Fibroblast of lung (primary cell): ENCODE measurements at regions not wholly inside any gene's neighbourhood (a gene's known extent, or its start where the extent isn't known, plus 50 kb on each side); places are given as distances from the start of the nearest gene placed in this dataset.
"Not testable (repeated sequence)": the region's sequence is repeated elsewhere in the genome, so short reads cannot be mapped to it uniquely, and the experiment has no call there.

Source experiments
- DNase-seq, 2 donors: peaks; one replicate each; pipeline versions ENCODE4 v3.0.0 to v3.0.0-alpha.2; 2010; ENCODE audit warnings: low read depth in 2 of 2
- H2AFZ ChIP-seq: 2 replicates; pipeline ENCODE4 v1.5.1; 2012; ENCODE audit warnings: low read length, control low read depth, inconsistent platforms
- H3K27ac ChIP-seq: 2 replicates; pipeline ENCODE4 v1.5.1; 2011; ENCODE audit warnings: low read length, control low read depth; ENCODE audit not compliant: insufficient read depth
- H3K27me3 ChIP-seq: 2 replicates; pipeline ENCODE4 v1.5.1; 2011; ENCODE audit warnings: mild to moderate bottlenecking, low read length; ENCODE audit not compliant: control insufficient read depth, insufficient read depth
- H3K36me3 ChIP-seq: 2 replicates; pipeline ENCODE4 v1.5.1; 2011; ENCODE audit warnings: low read length; ENCODE audit not compliant: control insufficient read depth, insufficient read depth
- H3K4me1 ChIP-seq: 2 replicates; pipeline ENCODE4 v1.5.1; 2011; ENCODE audit warnings: low read length; ENCODE audit not compliant: control insufficient read depth, insufficient read depth; ENCODE audit errors: extremely low read depth
- H3K4me2 ChIP-seq: 2 replicates; pipeline ENCODE4 v1.5.1; 2011; ENCODE audit warnings: low read length, control low read depth; ENCODE audit not compliant: insufficient read depth; ENCODE audit errors: extremely low read depth
- H3K4me3 ChIP-seq, 4 experiments: fragments of 200-600 bp in 1 of 4; sonication (generic) in 1 of 4; replicated peaks in 1 of 4; 2 replicates each; pipeline ENCODE4 v1.5.1; 2011 to 2016; ENCODE audit warnings: low read length in 4 of 4, low read depth in 3 of 4, mild to moderate bottlenecking in 3 of 4, control low read depth in 2 of 4, inconsistent platforms in 1 of 4, mixed read lengths in 1 of 4; ENCODE audit not compliant: insufficient read depth in 1 of 4; ENCODE audit errors: control extremely low read depth in 1 of 4
- H3K79me2 ChIP-seq: 2 replicates; pipeline ENCODE4 v1.5.1; 2012; ENCODE audit warnings: mild to moderate bottlenecking, low read length, inconsistent platforms; ENCODE audit not compliant: control insufficient read depth, insufficient read depth
- H3K9ac ChIP-seq: 2 replicates; pipeline ENCODE4 v1.5.1; 2011; ENCODE audit warnings: mild to moderate bottlenecking, low read length, control low read depth; ENCODE audit not compliant: insufficient read depth
- H3K9me3 ChIP-seq: 2 replicates; pipeline ENCODE4 v1.5.1; 2012; ENCODE audit warnings: low read depth, low read length; ENCODE audit not compliant: control insufficient read depth, insufficient read depth
- H4K20me1 ChIP-seq: 2 replicates; pipeline ENCODE4 v1.5.1; 2011; ENCODE audit warnings: low read length; ENCODE audit not compliant: control insufficient read depth, insufficient read depth; ENCODE audit errors: extremely low read depth
- CTCF ChIP-seq, 2 donors: IDR thresholded peaks in 1 of 2; conservative IDR thresholded peaks in 1 of 2; 1 replicate in 1 of 2; 2 replicates in 1 of 2; pipeline ENCODE4 v1.5.1; 2011 to 2012; ENCODE audit warnings: low read length in 2 of 2, control low read depth in 1 of 2, inconsistent platforms in 1 of 2, low read depth in 1 of 2, mild to moderate bottlenecking in 1 of 2
- EZH2 ChIP-seq: IDR thresholded peaks from 2 replicates; pipeline ENCODE4 v1.5.1; 2012; ENCODE audit warnings: low read length, control low read depth, mild to moderate bottlenecking; ENCODE audit errors: missing control alignments

GRCh38 chr10:120212275-120212674 lies 244.8 kb upstream of the PLPP4 start:
- no peak for TF ChIP-seq CTCF (conservative IDR thresholded peaks at IDR 0.05 in 1 of 2, IDR thresholded peaks at IDR 0.05 in 1 of 2; ENCODE audit: low read depth in 1 of 2, low read length in 2 of 2)
- H3K9ac ChIP-seq: no peak overlapping the region
- no peak overlapping the region for H3K27ac ChIP-seq
- H3K4me1 ChIP-seq: no peaks in the 10 kb centered on the region
- no peaks in the 10 kb centered on the region for H4K20me1 ChIP-seq
- no peaks in the 10 kb centered on the region for H3K27me3 ChIP-seq
- no peak overlapping the region for H2AFZ ChIP-seq
- H3K4me3 ChIP-seq: no peak overlapping the region
- no peak for DNase-seq
- no peaks in the 10 kb centered on the region for H3K9me3 ChIP-seq
- no peaks in the 10 kb centered on the region for H3K36me3 ChIP-seq
- H3K79me2 ChIP-seq: no peaks in the 10 kb centered on the region
- H3K4me2 ChIP-seq: no peak overlapping the region

GRCh38 chr10:120213283-120213682 lies 243.7 kb upstream of the PLPP4 start:
- not testable (repeated sequence) for H2AFZ ChIP-seq, H3K4me3 ChIP-seq, H3K79me2 ChIP-seq, H3K36me3 ChIP-seq, H3K4me1 ChIP-seq, H3K27me3 ChIP-seq, H4K20me1 ChIP-seq, H3K27ac ChIP-seq, H3K9me3 ChIP-seq, DNase-seq, H3K9ac ChIP-seq, H3K4me2 ChIP-seq

- Histone ChIP-seq H3K4me1 (no peaks in the 10 kb centered on the region), H3K36me3 (no peaks in the 10 kb centered on the region), H2AFZ (no peak overlapping the region), H3K27ac (no peak overlapping the region), H3K79me2 (no peaks in the 10 kb centered on the region), H3K9ac (no peak overlapping the region), H3K4me2 (no peak overlapping the region), H4K20me1 (no peaks in the 10 kb centered on the region), H3K4me3 (no peak overlapping the region), H3K9me3 (no peaks in the 10 kb centered on the region), H3K27me3 (no peaks in the 10 kb centered on the region)
- DNase-seq: no peak
- no peak for TF ChIP-seq CTCF (conservative IDR thresholded peaks at IDR 0.05 in 1 of 2, IDR thresholded peaks at IDR 0.05 in 1 of 2; ENCODE audit: low read depth in 1 of 2, low read length in 2 of 2)
- TF ChIP-seq EZH2: no peak
These were observed 239.3 kb upstream of the PLPP4 start for GRCh38 chr10:120217736-120218135.
